GM19035 (cell line): ENCODE measurements at regions not wholly inside any gene's neighbourhood (a gene's known extent, or its start where the extent isn't known, plus 50 kb on each side); places are given as distances from the start of the nearest gene placed in this dataset.

Experiments used
- ATAC-seq: cut with Tn5 transposase; IDR thresholded peaks from one replicate; pipeline ENCODE4 v1.9.1; 2021; ENCODE audit not compliant: unreplicated experiment

- no peak for ATAC-seq
Measured at GRCh38 chr12:107439026-107439738, 246.4 kb upstream of the PWP1 start.

GRCh38 chr12:107440606-107441005 is 245.0 kb upstream of the PWP1 start:
- no peak for ATAC-seq

GRCh38 chr12:107441665-107442300 is 243.8 kb upstream of the PWP1 start:
- no peak for ATAC-seq

- ATAC-seq = no peak
Measured at GRCh38 chr12:107442326-107442987, 243.1 kb upstream of the PWP1 start.

GRCh38 chr12:107443320-107444090 is 242.1 kb upstream of the PWP1 start:
- ATAC-seq = no peak

- no peak for ATAC-seq
Measured at GRCh38 chr12:107444771-107445170, 240.8 kb upstream of the PWP1 start.

GRCh38 chr12:107446476-107446875 is 239.1 kb upstream of the PWP1 start:
- ATAC-seq = no peak

- ATAC-seq = no peak
Measured at GRCh38 chr12:107447336-107447735, 238.3 kb upstream of the PWP1 start.

GRCh38 chr12:107448198-107448597 is 237.4 kb upstream of the PWP1 start:
- ATAC-seq = no peak

- no peak for ATAC-seq
Measured at GRCh38 chr12:107449891-107450290, 235.7 kb upstream of the PWP1 start.

- no peak for ATAC-seq
Measured at GRCh38 chr12:107450541-107450940, 235.1 kb upstream of the PWP1 start.

- ATAC-seq = no peak
Measured at GRCh38 chr12:107451246-107451645, 234.4 kb upstream of the PWP1 start.

GRCh38 chr12:107454109-107454830 is 231.3 kb upstream of the PWP1 start:
- ATAC-seq = no peak

- ATAC-seq = no peak
Measured at GRCh38 chr12:107457362-107457935, 228.2 kb upstream of the PWP1 start.

- ATAC-seq = no peak
Measured at GRCh38 chr12:107458163-107458562, 227.4 kb upstream of the PWP1 start.

- no peak for ATAC-seq
Measured at GRCh38 chr12:107458990-107459389, 226.6 kb upstream of the PWP1 start.

- no peak for ATAC-seq
Measured at GRCh38 chr12:107459641-107460040, 226.0 kb upstream of the PWP1 start.

- no peak for ATAC-seq
Measured at GRCh38 chr12:107461222-107461975, 224.2 kb upstream of the PWP1 start.

GRCh38 chr12:107462428-107463332 is 222.9 kb upstream of the PWP1 start:
- ATAC-seq = no peak
